Stomach (tissue), 4 donors: ENCODE measurements at regions not wholly inside any gene's neighbourhood (a gene's known extent, or its start where the extent isn't known, plus 50 kb on each side); places are given as distances from the start of the nearest gene placed in this dataset.

ENCODE experiments used
- CTCF ChIP-seq, 7 experiments: fragments of 450-650 bp in 4 of 7; fragments of 200-600 bp in 3 of 7; sonication (generic) in 3 of 7; IDR thresholded peaks; one replicate each; pipeline ENCODE4 v1.5.1; 2016 to 2019; ENCODE audit warnings: antibody characterized with exemption in 7 of 7, control low read depth in 2 of 7, mild to moderate bottlenecking in 1 of 7
- POLR2A ChIP-seq, 4 donors: fragments of 450-650 bp; IDR thresholded peaks; one replicate each; pipeline ENCODE4 v1.6.1; 2016; ENCODE audit warnings: antibody characterized with exemption in 4 of 4, control low read depth in 2 of 4, mild to moderate bottlenecking in 1 of 4, moderate library complexity in 1 of 4

DNA sequence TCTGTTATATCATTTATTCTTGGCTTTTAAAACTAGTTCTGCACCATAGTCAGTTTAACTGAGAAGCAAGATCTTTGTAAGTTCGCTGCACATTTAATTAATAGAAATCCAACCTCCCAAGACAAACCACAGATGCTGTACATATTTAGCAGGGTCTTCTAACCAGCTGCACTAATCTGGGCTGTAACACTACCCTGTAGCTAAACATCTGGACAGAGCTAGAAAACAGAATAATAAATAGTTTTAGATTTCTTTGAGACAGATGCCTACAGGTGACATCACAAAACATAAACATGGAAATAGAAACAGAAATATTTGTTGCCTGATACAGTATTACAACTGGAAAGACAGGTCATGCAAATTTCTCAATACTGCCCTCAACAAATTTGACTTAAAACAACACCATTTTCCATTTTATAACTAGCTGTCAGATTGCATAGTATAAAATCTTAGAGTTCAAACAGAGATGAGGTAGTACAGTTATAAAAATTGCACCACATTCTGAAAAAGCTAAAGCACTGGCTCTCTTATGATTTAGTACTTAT lies 315.1 kb downstream of the NR4A2 start:
- TF ChIP-seq POLR2A (IDR thresholded peaks at IDR 0.05) (no peak), CTCF (IDR thresholded peaks at IDR 0.05) (no peak)
